HepG2 (cell line): ENCODE measurements at regions not wholly inside any gene's neighbourhood (a gene's known extent, or its start where the extent isn't known, plus 50 kb on each side); places are given as distances from the start of the nearest gene placed in this dataset.

Experiments
- ATAC-seq: fragments of 200-7000 bp; cut with Tn5 transposase; 3 replicates; pipeline ENCODE4 v1.9.1; 2020; ENCODE audit warnings: mild to moderate bottlenecking, moderate library complexity
- BruUV-seq: library from RNA; stranded (reverse); fragments of 400-500 nt; replicated peaks from 2 replicates; lab custom pipeline; 2021; lab: Mats Ljungman, UMichigan
- CTCF ChIA-PET: fragments of 300-600 bp; formaldehyde crosslinking; extraction: SDS; loops from one replicate; lab custom pipeline; 2021; ENCODE audit warnings: low total read pairs, inconsistent platforms, low intra/inter-chr PET ratio; lab: Yijun Ruan, JAX
- POLR2A ChIA-PET: fragments of 350-600 bp; sonication (Branson Sonifier 250); formaldehyde crosslinking; loops from one replicate; lab custom pipeline; 2020; ENCODE audit warnings: antibody characterized with exemption, inconsistent platforms; lab: Yijun Ruan, JAX
- DNase-seq: peaks from one replicate; pipeline ENCODE4 v3.0.0-alpha.2; 2015; ENCODE audit warnings: low spot score
- FAIRE-seq: peaks from 3 replicates; lab custom pipeline; 2011; peaks lifted over from hg19 to GRCh38; lab: Jason Lieb, UNC
- H2AFZ ChIP-seq: one replicate; pipeline ENCODE4 v1.6.1; 2011; ENCODE audit warnings: low read length, inconsistent platforms
- H3K27ac ChIP-seq: fragments of 300-600 bp; 3 replicates; pipeline ENCODE4 v1.8.0; 2011; ENCODE audit warnings: mixed run types, mild to moderate bottlenecking, mixed read lengths, low read length, inconsistent platforms; ENCODE audit not compliant: insufficient read depth; ENCODE audit errors: extremely low read length
- H3K27me3 ChIP-seq, 2 experiments: fragments of 200-600 bp in 1 of 2; 2 replicates in 1 of 2; 3 replicates in 1 of 2; pipeline versions ENCODE4 v1.6.0 to v1.8.0; 2011; ENCODE audit warnings: low read length in 2 of 2, mild to moderate bottlenecking in 2 of 2, moderate library complexity in 2 of 2, inconsistent platforms in 1 of 2; ENCODE audit not compliant: insufficient read depth in 2 of 2, control insufficient read depth in 1 of 2
- H3K36me3 ChIP-seq, 2 experiments: fragments of 200-600 bp in 1 of 2; replicated peaks in 1 of 2; 2 replicates in 1 of 2; 3 replicates in 1 of 2; pipeline versions ENCODE4 v1.5.1 to v1.8.0; 2011; ENCODE audit warnings: low read length in 2 of 2, inconsistent platforms in 1 of 2; ENCODE audit not compliant: insufficient read depth in 2 of 2, control insufficient read depth in 1 of 2
- H3K4me1 ChIP-seq: 2 replicates; pipeline ENCODE4 v1.5.1; 2012; ENCODE audit warnings: low read length, inconsistent platforms; ENCODE audit not compliant: insufficient read depth
- H3K4me2 ChIP-seq: 2 replicates; pipeline ENCODE4 v1.6.0; 2011; ENCODE audit warnings: low read depth, low read length, inconsistent platforms
- H3K4me3 ChIP-seq, 3 experiments: fragments of 200-600 bp in 1 of 3; sonication (generic), shearing (Covaris generic) in 1 of 3; replicated peaks in 1 of 3; 2 replicates each; pipeline ENCODE4 v1.5.1; 2011 to 2016; ENCODE audit warnings: low read length in 3 of 3, inconsistent platforms in 2 of 3, low read depth in 2 of 3, mild to moderate bottlenecking in 2 of 3, control low read depth in 1 of 3, mixed read lengths in 1 of 3; ENCODE audit not compliant: insufficient read depth in 1 of 3
- H3K79me2 ChIP-seq: one replicate; pipeline ENCODE4 v1.6.1; 2011; ENCODE audit warnings: low read length, inconsistent platforms; ENCODE audit not compliant: insufficient read depth
- H3K9ac ChIP-seq: 2 replicates; pipeline ENCODE4 v1.6.0; 2011; ENCODE audit warnings: mild to moderate bottlenecking, low read depth, low read length, inconsistent platforms; ENCODE audit not compliant: insufficient read depth
- H3K9me3 ChIP-seq: 2 replicates; pipeline ENCODE4 v1.5.1; 2012; ENCODE audit warnings: mild to moderate bottlenecking, low read length
- H4K20me1 ChIP-seq: 2 replicates; pipeline ENCODE4 v1.6.0; 2011; ENCODE audit warnings: inconsistent platforms, mild to moderate bottlenecking, low read length, moderate library complexity; ENCODE audit not compliant: insufficient read depth
- CREM ChIP-seq, 2 experiments: sonication (generic) in 1 of 2; formaldehyde crosslinking in 1 of 2; IDR thresholded peaks; 2 replicates each; pipeline versions ENCODE4 v1.4.0 to v1.6.1; 2016 to 2020; ENCODE audit warnings: antibody characterized with exemption in 1 of 2, mild to moderate bottlenecking in 1 of 2, missing genetic modification reagents in 1 of 2
- GATAD1 ChIP-seq: IDR thresholded peaks from 2 replicates; pipeline ENCODE4 v1.6.1; 2016; ENCODE audit warnings: missing genetic modification reagents, missing compliant biosample characterization
- NFATC3 ChIP-seq: sonication (generic); formaldehyde crosslinking; IDR thresholded peaks from 2 replicates; pipeline ENCODE4 v1.5.1; 2020; ENCODE audit warnings: mild to moderate bottlenecking, missing genetic modification reagents
- SRSF1 ChIP-seq: fragments of 200-400 bp; formaldehyde crosslinking; optimal IDR thresholded peaks from 2 replicates; pipeline ENCODE3; 2017; ENCODE audit warnings: mild to moderate bottlenecking, low read depth, low read length, moderate library complexity
- ZBTB44 ChIP-seq: sonication (generic); formaldehyde crosslinking; IDR thresholded peaks from 2 replicates; pipeline ENCODE4 v1.4.0; 2020; ENCODE audit warnings: missing genetic modification reagents
- ZNF232 ChIP-seq: sonication (generic); formaldehyde crosslinking; IDR thresholded peaks from 2 replicates; pipeline ENCODE4 v1.4.0; 2020; ENCODE audit warnings: missing genetic modification reagents, borderline replicate concordance
- ZNF343 ChIP-seq: sonication (generic); formaldehyde crosslinking; IDR thresholded peaks from 2 replicates; pipeline ENCODE4 v1.4.0; 2020; ENCODE audit warnings: mild to moderate bottlenecking, missing genetic modification reagents
- ZNF598 ChIP-seq: sonication (generic); formaldehyde crosslinking; IDR thresholded peaks from 2 replicates; pipeline ENCODE4 v1.5.1; 2020; ENCODE audit warnings: mild to moderate bottlenecking, missing genetic modification reagents, borderline replicate concordance
- WGBS: methylation state at CpG from one replicate; pipeline ENCODE4 v1.1.6; 2017; ENCODE audit warnings: low lambda C conversion rate; 5-methylcytosine and 5-hydroxymethylcytosine counted together
- in situ Hi-C: cut with HindIII; loops from 2 replicates; pipeline ENCODE4 v1.10.0; 2017; ENCODE audit warnings: low pct_unique_long_range_greater_than_20kb; ENCODE audit not compliant: extremely low pct_ligation_motif_present
- intact Hi-C: fragments of 100-400 bp; cut with micrococcal nuclease; formaldehyde crosslinking; loops from one replicate; pipeline ENCODE4 v1.10.0; 2022; ENCODE audit not compliant: unreplicated experiment
- TF ChIP-seq, protein P1 (sequence below): sonication (generic); formaldehyde crosslinking; IDR thresholded peaks from 2 replicates; pipeline ENCODE4 v1.8.1; 2023; ENCODE audit warnings: missing genetic modification reagents, inconsistent platforms, borderline replicate concordance

DNA sequence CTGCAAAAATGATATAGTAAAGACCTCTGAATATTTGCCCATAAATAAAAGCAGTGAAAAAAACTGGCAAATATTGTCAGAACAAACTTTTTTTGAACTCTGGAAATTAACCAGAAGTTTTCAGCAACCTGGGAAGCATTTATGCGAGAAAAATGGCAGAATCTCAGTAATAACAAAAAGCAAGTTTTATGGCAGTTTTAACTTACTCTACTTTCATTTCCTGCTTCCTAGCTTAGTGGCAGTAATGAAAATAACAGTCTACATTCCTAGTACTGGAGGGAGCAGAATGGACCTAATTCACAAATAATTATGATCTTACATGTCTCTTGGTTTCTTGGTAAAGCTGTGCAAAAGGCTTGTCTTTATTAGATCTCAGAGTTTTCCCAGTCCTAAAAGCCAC is 460.1 kb downstream of the NAF1 start (continued):
- TF ChIP-seq, protein P1, sequence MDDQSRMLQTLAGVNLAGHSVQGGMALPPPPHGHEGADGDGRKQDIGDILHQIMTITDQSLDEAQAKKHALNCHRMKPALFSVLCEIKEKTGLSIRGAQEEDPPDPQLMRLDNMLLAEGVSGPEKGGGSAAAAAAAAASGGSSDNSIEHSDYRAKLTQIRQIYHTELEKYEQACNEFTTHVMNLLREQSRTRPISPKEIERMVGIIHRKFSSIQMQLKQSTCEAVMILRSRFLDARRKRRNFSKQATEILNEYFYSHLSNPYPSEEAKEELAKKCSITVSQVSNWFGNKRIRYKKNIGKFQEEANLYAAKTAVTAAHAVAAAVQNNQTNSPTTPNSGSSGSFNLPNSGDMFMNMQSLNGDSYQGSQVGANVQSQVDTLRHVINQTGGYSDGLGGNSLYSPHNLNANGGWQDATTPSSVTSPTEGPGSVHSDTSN (CRISPR knock-in tag), result no peak
- TF ChIP-seq ZNF232 (CRISPR knock-in tag) (no peak), CREM (IDR thresholded peaks at IDR 0.05) (no peak), CREM (CRISPR knock-in tag; IDR thresholded peaks at IDR 0.05) (no peak), ZNF343 (no peak), SRSF1 (no peak), ZNF598 (CRISPR knock-in tag) (no peak), NFATC3 (CRISPR knock-in tag) (no peak)

DNA sequence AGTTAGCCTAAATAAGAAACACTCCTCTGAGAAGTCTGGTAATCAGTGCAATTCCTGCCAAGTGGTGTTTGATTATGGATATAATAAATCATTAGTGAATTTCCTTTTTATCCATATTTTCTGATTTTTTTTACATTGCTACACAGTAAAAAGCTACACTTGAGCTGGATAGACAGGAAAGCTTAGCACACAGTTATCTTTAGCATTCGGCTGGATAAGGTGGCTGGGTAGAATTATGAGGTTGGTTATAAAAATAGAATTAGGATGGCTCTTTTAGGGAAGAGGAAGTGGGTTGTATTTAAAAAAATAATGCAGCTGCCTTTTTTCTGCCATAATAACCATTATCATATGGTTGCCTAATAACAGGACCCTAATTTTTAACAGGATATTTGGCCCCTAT is 460.6 kb downstream of the NAF1 start:
- intact Hi-C loops, result no loop called here

More for the DNA sequence above, 460.6 kb downstream of the NAF1 start:
- in situ Hi-C loops, result no loop called here
- Histone ChIP-seq H3K4me3 (no peak overlapping the region), H3K27ac (no peak overlapping the region), H3K79me2 (no peaks in the 10 kb centered on the region), H4K20me1 (no peaks in the 10 kb centered on the region), H3K9ac (no peak overlapping the region), H3K36me3 (no peaks in the 10 kb centered on the region), H3K9me3 (no peaks in the 10 kb centered on the region), H3K4me1 (no peaks in the 10 kb centered on the region), H3K27me3 (no peaks in the 10 kb centered on the region; a peak in 1 of 5 replicates), H3K4me2 (no peak overlapping the region), H2AFZ (no peak overlapping the region)
- WGBS, result 0% methylated on average over 1 of the region's 1 CpG
- FAIRE-seq (no peak), ATAC-seq (no peak), DNase-seq (no peak)
- TF ChIP-seq GATAD1 (CRISPR knock-in tag), result no peak
- no peak for TF ChIP-seq ZBTB44 (CRISPR knock-in tag)
- no TSS peak for BruUV-seq
- ChIA-PET POLR2A (no interaction called here), CTCF (no interaction called here)
